ENCODE measurements at regions not wholly inside any gene's neighbourhood (a gene's known extent, or its start where the extent isn't known, plus 50 kb on each side); places are given as distances from the start of the nearest gene placed in this dataset.

DNA sequence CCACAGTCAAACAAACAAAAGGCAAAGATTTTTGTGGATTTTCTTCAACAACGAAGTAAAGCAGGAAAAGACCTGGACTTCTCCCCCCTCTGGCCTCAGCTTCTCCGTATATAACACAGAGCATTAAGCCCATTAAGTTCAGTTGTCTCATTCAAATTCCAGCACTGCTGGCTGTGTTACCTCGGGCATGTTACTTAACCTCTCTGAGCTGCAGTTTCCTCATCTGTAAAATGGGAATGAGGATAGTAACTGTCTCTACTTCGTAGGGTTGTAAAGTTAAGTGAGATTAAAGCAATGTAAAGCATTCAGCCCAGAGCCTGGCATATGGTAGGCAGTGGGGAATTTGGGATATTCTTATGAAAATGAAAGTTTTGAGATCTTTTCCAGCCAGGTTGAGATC is 92.7 kb upstream of the SMIM23 start:
- TF ChIP-seq, protein P1, sequence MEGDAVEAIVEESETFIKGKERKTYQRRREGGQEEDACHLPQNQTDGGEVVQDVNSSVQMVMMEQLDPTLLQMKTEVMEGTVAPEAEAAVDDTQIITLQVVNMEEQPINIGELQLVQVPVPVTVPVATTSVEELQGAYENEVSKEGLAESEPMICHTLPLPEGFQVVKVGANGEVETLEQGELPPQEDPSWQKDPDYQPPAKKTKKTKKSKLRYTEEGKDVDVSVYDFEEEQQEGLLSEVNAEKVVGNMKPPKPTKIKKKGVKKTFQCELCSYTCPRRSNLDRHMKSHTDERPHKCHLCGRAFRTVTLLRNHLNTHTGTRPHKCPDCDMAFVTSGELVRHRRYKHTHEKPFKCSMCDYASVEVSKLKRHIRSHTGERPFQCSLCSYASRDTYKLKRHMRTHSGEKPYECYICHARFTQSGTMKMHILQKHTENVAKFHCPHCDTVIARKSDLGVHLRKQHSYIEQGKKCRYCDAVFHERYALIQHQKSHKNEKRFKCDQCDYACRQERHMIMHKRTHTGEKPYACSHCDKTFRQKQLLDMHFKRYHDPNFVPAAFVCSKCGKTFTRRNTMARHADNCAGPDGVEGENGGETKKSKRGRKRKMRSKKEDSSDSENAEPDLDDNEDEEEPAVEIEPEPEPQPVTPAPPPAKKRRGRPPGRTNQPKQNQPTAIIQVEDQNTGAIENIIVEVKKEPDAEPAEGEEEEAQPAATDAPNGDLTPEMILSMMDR (conservative IDR thresholded peaks at IDR 0.05; ENCODE audit: low read depth, low read length): no peak
- DNase-seq (ENCODE audit: low read depth): no peak

DNA sequence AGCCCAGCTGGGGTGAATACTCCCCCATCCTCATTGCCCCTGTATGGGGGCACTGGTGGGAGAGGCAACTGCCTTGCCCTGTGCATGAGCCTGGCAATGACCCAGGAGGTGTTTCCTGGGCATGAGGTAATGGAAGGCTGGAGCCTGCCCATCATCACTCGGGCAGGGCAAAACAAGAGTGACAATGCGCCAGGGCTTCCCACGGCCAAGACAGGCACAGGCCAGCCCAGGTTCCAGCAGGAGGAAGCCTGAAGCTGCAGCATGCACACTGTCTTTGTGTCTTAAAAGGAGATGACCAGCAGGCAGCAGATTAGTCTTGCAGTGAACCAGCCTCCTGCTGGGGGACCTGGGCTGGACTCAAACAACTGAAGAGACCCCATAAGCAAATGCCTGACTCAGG is 92.2 kb upstream of the SMIM23 start:
- DNase-seq (ENCODE audit: low read depth): no peak
- no peak overlapping the region for H3K4me3 ChIP-seq (ENCODE audit: low read depth, low read length)
- TF ChIP-seq, protein P1 (conservative IDR thresholded peaks at IDR 0.05; ENCODE audit: low read depth, low read length): no peak

More for the DNA sequence above, 92.7 kb upstream of the SMIM23 start:
- H3K4me3 ChIP-seq (ENCODE audit: low read depth, low read length): no peak overlapping the region

DNA sequence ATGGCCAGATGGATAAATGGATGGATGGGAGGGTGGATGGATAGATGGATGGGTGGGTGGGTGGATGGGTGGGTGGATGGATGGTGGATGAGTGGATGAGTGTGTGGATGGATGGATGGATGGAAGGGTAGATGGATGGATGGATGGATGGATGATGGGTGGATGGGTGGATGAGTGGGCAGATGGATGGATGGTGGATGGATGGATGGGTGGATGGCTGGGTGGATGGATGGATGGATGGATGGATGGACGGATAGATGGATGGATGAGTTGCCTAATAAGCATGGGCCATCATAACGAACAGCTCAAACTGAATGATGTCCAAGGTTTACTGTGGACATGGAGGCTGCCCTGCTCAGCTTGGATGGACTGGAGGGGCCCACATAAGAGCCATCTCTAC is 89.8 kb upstream of the SMIM23 start:
- no peak overlapping the region for H3K4me3 ChIP-seq (ENCODE audit: low read depth, low read length)
- DNase-seq (ENCODE audit: low read depth): no peak
- TF ChIP-seq, protein P1 (conservative IDR thresholded peaks at IDR 0.05; ENCODE audit: low read depth, low read length): no peak

DNA sequence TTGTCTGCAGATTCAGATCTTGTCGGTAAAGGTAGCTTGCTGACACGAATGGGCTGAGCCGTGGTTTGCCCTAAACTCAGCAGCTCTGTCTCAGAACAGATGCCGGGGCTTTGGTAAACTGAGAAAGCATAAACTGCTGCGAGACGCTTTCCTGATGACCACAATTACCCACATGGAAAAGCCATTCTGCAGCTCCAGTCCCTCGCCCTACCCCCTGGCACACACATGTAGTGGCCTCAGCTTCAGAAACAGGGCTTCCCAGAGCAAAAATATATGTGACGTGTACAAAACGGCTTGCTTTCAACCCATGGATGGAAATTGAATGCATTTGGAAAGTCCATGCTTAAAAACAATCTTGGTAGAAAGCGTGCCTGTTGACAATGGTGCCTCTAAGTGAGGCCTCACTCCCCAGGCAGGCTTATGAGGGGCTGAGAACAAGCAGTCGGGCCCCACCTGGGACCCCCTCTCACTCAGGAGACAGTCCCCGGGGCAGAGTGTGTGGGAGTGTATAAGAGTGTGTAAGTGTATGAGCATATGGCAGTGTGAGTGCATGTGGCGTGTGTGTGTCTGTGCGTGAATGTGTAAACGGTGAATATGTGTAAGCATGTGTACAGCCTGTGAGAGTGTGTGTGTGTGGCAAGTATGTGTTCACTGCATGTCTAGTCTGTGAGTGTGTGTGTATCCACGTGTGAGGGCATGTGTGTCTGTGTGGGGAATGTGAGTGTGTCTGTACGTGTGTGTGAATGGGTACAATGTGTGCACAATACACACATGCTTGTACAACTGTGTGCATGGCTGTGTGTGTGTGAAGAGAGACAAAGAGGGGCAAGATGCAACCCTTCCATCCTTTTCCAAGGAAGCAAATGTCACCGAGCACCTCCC is 88.2 kb upstream of the SMIM23 start:
- H3K4me3 ChIP-seq (ENCODE audit: low read depth, low read length): no peak overlapping the region
- DNase-seq (ENCODE audit: low read depth): no peak
- TF ChIP-seq, protein P1 (conservative IDR thresholded peaks at IDR 0.05; ENCODE audit: low read depth, low read length): no peak

DNA sequence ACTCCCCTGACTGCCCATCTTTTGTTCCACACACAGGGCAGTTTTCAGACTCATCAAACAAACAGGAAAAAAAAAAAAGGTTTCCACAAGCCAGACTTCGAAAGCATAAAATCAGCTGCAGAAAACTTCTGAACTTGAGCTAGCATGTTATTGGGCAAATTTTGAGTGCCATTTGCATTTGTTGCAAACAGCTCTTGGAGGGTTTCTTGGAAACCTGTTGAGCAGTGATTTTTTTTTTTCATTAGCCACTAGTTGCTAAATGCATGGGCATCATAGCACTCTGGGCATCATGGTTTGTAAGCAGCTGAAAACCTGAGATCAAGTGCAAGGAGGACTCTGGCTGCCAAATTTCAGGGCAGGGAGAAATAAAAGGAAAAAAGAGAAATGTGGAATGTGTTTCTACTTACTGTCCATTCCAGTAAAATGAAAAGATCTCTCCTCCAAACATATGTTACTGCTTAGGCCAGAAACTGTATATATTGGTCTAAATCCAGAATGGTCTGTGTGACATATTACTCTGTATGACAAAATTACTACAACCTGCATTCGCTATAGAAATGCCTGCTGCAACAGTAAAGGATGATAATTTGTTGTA is 85.2 kb upstream of the SMIM23 start:
- no peak for DNase-seq (ENCODE audit: low read depth)
- TF ChIP-seq, protein P1 (conservative IDR thresholded peaks at IDR 0.05; ENCODE audit: low read depth, low read length): no peak
- no peak overlapping the region for H3K4me3 ChIP-seq (ENCODE audit: low read depth, low read length)

DNA sequence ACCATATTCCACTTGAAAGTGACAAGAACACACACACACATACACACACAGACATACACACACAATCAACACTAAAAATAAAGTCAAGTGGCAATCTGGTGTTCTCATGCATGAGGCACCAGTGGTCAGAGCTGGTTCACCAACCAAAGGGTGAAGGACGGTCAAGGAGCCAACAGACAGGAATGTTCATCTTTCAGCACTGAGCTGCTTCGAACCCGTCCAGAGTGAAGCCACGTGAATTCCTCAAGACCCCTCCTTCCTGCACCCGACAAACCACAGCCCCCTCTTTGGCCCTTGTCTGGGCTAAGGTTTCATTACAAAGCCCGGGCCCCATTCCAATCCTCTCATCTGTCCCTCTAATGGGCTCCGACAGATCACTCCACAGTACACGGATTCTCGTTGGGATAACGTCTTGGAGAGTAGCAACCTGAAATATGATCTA is 84.5 kb upstream of the SMIM23 start:
- TF ChIP-seq, protein P1 (conservative IDR thresholded peaks at IDR 0.05; ENCODE audit: low read depth, low read length): no peak
- H3K4me3 ChIP-seq (ENCODE audit: low read depth, low read length): no peak overlapping the region
- no peak for DNase-seq (ENCODE audit: low read depth)
